Panc1 (cell line): ENCODE measurements at regions not wholly inside any gene's neighbourhood (a gene's known extent, or its start where the extent isn't known, plus 50 kb on each side); places are given as distances from the start of the nearest gene placed in this dataset.
"Not testable (repeated sequence)": the region's sequence is repeated elsewhere in the genome, so short reads cannot be mapped to it uniquely, and the experiment has no call there.

Experiments used
- ATAC-seq: fragments of 200-7000 bp; cut with Tn5 transposase; 2 replicates; pipeline ENCODE4 v1.9.1; 2020; ENCODE audit warnings: mild to moderate bottlenecking, moderate library complexity
- BruUV-seq: library from RNA; stranded (reverse); fragments of 400-500 nt; replicated peaks from 2 replicates; lab custom pipeline; 2021; lab: Mats Ljungman, UMichigan
- CTCF ChIA-PET: fragments of 300-600 bp; sonication (Branson Sonifier 250); formaldehyde crosslinking; loops from one replicate; lab custom pipeline; 2022; ENCODE audit warnings: antibody characterized with exemption; lab: Charles Lee
- POLR2A ChIA-PET: fragments of 300-600 bp; sonication (Branson Sonifier 250); formaldehyde crosslinking; loops from one replicate; lab custom pipeline; 2022; ENCODE audit warnings: antibody characterized with exemption; lab: Charles Lee
- DNase-seq: peaks from one replicate; pipeline ENCODE4 v3.0.0-alpha.2; 2010; ENCODE audit warnings: low read depth, low spot score
- H3K27ac ChIP-seq: 2 replicates; pipeline ENCODE4 v1.5.1; 2011; ENCODE audit warnings: mild to moderate bottlenecking, low read length, inconsistent platforms
- H3K27me3 ChIP-seq: fragments of 200-500 bp; sonication (Bioruptor generic); 2 replicates; pipeline ENCODE4 v1.6.0; 2014; ENCODE audit warnings: low read length, inconsistent platforms; ENCODE audit not compliant: control insufficient read depth, insufficient read depth
- H3K36me3 ChIP-seq: fragments of 200-500 bp; sonication (Bioruptor generic); 2 replicates; pipeline ENCODE4 v1.5.1; 2014; ENCODE audit warnings: inconsistent platforms, mild to moderate bottlenecking, low read length, moderate library complexity; ENCODE audit not compliant: control insufficient read depth, insufficient read depth
- H3K4me1 ChIP-seq: 2 replicates; pipeline ENCODE4 v1.5.1; 2011; ENCODE audit warnings: inconsistent platforms, mild to moderate bottlenecking, low read length, moderate library complexity; ENCODE audit not compliant: control insufficient read depth, insufficient read depth
- H3K4me3 ChIP-seq, 2 experiments: 2 replicates each; pipeline ENCODE4 v1.5.1; 2011 to 2012; ENCODE audit warnings: low read depth in 2 of 2, low read length in 2 of 2, mild to moderate bottlenecking in 2 of 2, inconsistent platforms in 1 of 2, moderate library complexity in 1 of 2
- H3K9me3 ChIP-seq: fragments of 200-500 bp; sonication (Bioruptor generic); 2 replicates; pipeline ENCODE4 v1.5.1; 2014; ENCODE audit warnings: low read depth, mild to moderate bottlenecking, inconsistent platforms, low read length, moderate library complexity; ENCODE audit not compliant: control insufficient read depth, insufficient read depth
- SIN3A ChIP-seq: IDR thresholded peaks from 2 replicates; pipeline ENCODE4 v1.6.1; 2012; ENCODE audit warnings: low read depth, mild to moderate bottlenecking, low read length, moderate library complexity, borderline replicate concordance; ENCODE audit not compliant: insufficient read depth
- TCF7L2 ChIP-seq: IDR thresholded peaks from 2 replicates; pipeline ENCODE4 v1.6.1; 2011; ENCODE audit warnings: mild to moderate bottlenecking, low read depth, low read length, inconsistent platforms
- in situ Hi-C: cut with HindIII; loops from 2 replicates; pipeline ENCODE4 v1.10.0; 2016; ENCODE audit warnings: low sequenced_read_pairs, low pct_unique_long_range_greater_than_20kb
- intact Hi-C: fragments of 100-400 bp; cut with micrococcal nuclease; formaldehyde crosslinking; loops from one replicate; pipeline ENCODE4 v1.10.0; 2022; ENCODE audit not compliant: unreplicated experiment
- TF ChIP-seq, protein P1 (sequence below), 2 experiments: IDR thresholded peaks; 2 replicates each; pipeline ENCODE4 v1.6.1; 2011 to 2012; ENCODE audit warnings: low read depth in 2 of 2, control low read depth in 1 of 2, low read length in 1 of 2, mild to moderate bottlenecking in 1 of 2, moderate library complexity in 1 of 2; ENCODE audit not compliant: insufficient read depth in 1 of 2
- TF ChIP-seq, protein P2 (sequence below): fragments of 450-650 bp; IDR thresholded peaks from 2 replicates; pipeline ENCODE4 v1.5.1; 2017; ENCODE audit warnings: mild to moderate bottlenecking

DNA sequence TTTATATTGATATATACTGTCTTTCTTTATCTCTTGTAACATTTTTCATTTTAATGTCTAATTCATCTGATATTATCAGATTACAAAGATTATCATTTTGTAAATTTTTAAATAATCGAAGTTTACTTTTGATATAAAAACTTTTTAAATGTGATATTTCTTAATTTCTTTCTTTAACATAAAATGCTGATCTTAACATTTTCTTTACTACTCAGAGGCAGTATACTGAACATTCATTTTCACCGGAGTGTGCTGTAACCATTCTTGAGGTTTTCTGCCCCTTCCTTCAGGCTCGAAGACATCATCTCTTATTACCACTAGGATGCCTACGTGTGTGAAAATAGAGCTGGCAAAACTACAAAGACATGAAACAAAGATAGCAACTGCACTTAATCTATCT is 186.9 kb downstream of the DIO2 start:
- TF ChIP-seq, protein P1, sequence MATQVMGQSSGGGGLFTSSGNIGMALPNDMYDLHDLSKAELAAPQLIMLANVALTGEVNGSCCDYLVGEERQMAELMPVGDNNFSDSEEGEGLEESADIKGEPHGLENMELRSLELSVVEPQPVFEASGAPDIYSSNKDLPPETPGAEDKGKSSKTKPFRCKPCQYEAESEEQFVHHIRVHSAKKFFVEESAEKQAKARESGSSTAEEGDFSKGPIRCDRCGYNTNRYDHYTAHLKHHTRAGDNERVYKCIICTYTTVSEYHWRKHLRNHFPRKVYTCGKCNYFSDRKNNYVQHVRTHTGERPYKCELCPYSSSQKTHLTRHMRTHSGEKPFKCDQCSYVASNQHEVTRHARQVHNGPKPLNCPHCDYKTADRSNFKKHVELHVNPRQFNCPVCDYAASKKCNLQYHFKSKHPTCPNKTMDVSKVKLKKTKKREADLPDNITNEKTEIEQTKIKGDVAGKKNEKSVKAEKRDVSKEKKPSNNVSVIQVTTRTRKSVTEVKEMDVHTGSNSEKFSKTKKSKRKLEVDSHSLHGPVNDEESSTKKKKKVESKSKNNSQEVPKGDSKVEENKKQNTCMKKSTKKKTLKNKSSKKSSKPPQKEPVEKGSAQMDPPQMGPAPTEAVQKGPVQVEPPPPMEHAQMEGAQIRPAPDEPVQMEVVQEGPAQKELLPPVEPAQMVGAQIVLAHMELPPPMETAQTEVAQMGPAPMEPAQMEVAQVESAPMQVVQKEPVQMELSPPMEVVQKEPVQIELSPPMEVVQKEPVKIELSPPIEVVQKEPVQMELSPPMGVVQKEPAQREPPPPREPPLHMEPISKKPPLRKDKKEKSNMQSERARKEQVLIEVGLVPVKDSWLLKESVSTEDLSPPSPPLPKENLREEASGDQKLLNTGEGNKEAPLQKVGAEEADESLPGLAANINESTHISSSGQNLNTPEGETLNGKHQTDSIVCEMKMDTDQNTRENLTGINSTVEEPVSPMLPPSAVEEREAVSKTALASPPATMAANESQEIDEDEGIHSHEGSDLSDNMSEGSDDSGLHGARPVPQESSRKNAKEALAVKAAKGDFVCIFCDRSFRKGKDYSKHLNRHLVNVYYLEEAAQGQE (IDR thresholded peaks at IDR 0.05; ENCODE audit: insufficient read depth in 1 of 2, low read depth in 2 of 2, low read length in 1 of 2), result no peak
- TF ChIP-seq TCF7L2 (no peak), SIN3A (no peak)
- TF ChIP-seq, protein P2, sequence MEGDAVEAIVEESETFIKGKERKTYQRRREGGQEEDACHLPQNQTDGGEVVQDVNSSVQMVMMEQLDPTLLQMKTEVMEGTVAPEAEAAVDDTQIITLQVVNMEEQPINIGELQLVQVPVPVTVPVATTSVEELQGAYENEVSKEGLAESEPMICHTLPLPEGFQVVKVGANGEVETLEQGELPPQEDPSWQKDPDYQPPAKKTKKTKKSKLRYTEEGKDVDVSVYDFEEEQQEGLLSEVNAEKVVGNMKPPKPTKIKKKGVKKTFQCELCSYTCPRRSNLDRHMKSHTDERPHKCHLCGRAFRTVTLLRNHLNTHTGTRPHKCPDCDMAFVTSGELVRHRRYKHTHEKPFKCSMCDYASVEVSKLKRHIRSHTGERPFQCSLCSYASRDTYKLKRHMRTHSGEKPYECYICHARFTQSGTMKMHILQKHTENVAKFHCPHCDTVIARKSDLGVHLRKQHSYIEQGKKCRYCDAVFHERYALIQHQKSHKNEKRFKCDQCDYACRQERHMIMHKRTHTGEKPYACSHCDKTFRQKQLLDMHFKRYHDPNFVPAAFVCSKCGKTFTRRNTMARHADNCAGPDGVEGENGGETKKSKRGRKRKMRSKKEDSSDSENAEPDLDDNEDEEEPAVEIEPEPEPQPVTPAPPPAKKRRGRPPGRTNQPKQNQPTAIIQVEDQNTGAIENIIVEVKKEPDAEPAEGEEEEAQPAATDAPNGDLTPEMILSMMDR, result no peak
- ChIA-PET POLR2A (no interaction called here), CTCF (no interaction called here)
- no peak for DNase-seq
- H3K4me1 ChIP-seq, result no peaks in the 10 kb centered on the region
- in situ Hi-C loops (no loop called here), intact Hi-C loops (no loop called here)
- no peaks in the 10 kb centered on the region for H3K9me3 ChIP-seq
- H3K36me3 ChIP-seq, result no peaks in the 10 kb centered on the region
- no peak overlapping the region for H3K27ac ChIP-seq
- no TSS peak for BruUV-seq
- H3K4me3 ChIP-seq, result no peak overlapping the region
- no peak for ATAC-seq
- no peaks in the 10 kb centered on the region for H3K27me3 ChIP-seq

DNA sequence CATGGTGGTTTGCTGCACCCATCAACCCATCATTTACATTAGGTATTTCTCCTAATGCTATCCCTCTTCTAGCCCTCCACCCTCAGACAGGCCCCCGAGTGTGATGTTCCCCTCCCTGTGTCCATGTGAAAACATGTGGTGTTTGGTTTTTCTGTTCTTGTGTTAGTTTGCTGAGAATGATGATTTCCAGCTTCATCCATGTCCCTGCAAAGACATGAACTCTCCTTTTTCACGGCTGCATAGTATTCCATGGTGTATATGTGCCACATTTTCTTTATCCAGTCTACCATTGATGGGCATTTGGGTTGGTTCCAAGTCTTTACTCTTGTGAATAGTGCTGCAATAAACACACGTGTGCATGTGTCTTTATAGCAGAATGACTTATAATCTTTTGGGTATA is 192.8 kb downstream of the DIO2 start:
- CTCF ChIA-PET, H3K4me3 ChIP-seq, H3K27ac ChIP-seq, H3K27me3 ChIP-seq, ATAC-seq, intact Hi-C loops, DNase-seq, H3K36me3 ChIP-seq, H3K4me1 ChIP-seq, POLR2A ChIA-PET, BruUV-seq, in situ Hi-C loops, H3K9me3 ChIP-seq: not testable (repeated sequence)

DNA sequence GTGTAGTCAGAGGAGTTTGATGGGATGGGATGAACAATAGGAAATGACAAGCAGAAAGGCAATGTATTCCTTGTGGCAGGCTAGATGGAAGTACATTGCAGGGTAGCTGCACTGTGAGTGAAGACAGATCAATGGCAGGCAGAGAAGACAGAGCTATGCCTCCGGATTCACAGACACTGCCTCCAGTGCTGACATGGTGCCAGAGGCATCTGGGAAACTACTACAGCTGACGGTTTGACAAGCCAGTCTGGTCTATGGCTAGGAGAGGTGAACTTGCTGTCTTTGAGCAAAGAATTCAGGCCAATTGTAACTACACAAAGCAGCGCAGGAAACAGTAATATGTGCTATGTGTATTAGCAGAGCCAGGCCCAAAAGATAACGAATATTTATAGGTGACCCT is 193.5 kb downstream of the DIO2 start:
- POLR2A ChIA-PET, result no interaction called here
- CTCF ChIA-PET, result no interaction called here

DNA sequence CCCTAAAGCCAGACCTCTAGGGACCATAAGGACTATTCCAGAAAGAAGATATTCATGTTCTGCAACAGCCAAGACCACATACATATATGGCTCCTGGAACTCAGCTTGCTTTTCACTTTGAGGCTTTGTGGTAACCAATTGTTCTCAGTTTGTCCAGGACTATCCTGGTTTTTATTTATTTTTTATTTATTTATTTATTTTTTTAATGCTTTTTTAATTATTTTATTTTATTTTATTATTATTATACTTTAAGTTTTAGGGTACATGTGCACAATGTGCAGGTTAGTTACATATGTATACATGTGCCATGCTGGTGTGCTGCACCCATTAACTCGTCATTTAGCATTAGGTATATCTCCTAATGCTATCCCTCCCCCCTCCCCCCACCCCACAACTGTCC is 201.1 kb downstream of the DIO2 start:
- POLR2A ChIA-PET, ATAC-seq, H3K9me3 ChIP-seq, in situ Hi-C loops, H3K36me3 ChIP-seq, DNase-seq, H3K27me3 ChIP-seq, BruUV-seq, CTCF ChIA-PET, H3K4me1 ChIP-seq, H3K4me3 ChIP-seq, H3K27ac ChIP-seq, intact Hi-C loops: not testable (repeated sequence)

More for the DNA sequence above, 193.5 kb downstream of the DIO2 start:
- no peak overlapping the region for H3K27ac ChIP-seq
- in situ Hi-C loops (no loop called here), intact Hi-C loops (no loop called here)
- H3K36me3 ChIP-seq, result no peaks in the 10 kb centered on the region
- no TSS peak for BruUV-seq
- TF ChIP-seq TCF7L2, result no peak
- no peak for TF ChIP-seq SIN3A
- TF ChIP-seq, protein P1 (IDR thresholded peaks at IDR 0.05; ENCODE audit: insufficient read depth in 1 of 2, low read depth in 2 of 2, low read length in 1 of 2), result no peak
- no peaks in the 10 kb centered on the region for H3K4me1 ChIP-seq
- no peak overlapping the region for H3K4me3 ChIP-seq
- no peaks in the 10 kb centered on the region for H3K27me3 ChIP-seq
- no peak for DNase-seq
- no peak for ATAC-seq
- no peaks in the 10 kb centered on the region for H3K9me3 ChIP-seq
